ENCODE measurements at regions not wholly inside any gene's neighbourhood (a gene's known extent, or its start where the extent isn't known, plus 50 kb on each side); places are given as distances from the start of the nearest gene placed in this dataset.

DNA sequence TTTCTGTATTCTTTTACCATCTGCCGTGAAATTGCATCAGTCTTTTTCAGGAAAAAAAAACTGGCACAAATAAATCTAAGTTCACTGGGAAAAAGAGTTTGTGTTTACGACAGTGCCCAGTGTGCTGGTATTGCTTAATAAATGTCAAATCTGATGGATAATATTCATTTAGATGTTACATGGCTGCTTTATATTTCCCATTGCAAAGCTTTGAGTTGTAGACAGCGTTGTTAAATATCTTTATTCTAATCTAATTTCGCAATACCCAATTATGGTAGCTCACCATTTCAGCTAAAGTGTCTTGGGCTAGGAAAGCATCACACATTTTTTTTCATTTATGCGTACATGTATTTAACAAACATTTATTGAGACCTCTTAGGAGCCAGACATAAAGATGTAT lies 1994.5 kb upstream of the FLRT2 start:
- no peak for ATAC-seq
- no peaks in the 10 kb centered on the region for H3K27me3 ChIP-seq (ENCODE audit: insufficient read depth)
- no peak overlapping the region for H3K27ac Mint-ChIP-seq
- H3K36me3 Mint-ChIP-seq (ENCODE audit: low read depth): no peaks in the 10 kb centered on the region
- H3K4me1 ChIP-seq (ENCODE audit: insufficient read depth): no peaks in the 10 kb centered on the region
- TF ChIP-seq, protein P1, sequence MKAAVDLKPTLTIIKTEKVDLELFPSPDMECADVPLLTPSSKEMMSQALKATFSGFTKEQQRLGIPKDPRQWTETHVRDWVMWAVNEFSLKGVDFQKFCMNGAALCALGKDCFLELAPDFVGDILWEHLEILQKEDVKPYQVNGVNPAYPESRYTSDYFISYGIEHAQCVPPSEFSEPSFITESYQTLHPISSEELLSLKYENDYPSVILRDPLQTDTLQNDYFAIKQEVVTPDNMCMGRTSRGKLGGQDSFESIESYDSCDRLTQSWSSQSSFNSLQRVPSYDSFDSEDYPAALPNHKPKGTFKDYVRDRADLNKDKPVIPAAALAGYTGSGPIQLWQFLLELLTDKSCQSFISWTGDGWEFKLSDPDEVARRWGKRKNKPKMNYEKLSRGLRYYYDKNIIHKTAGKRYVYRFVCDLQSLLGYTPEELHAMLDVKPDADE (IDR thresholded peaks at IDR 0.05): no peak
- no peak for TF ChIP-seq EZH2phosphoT487 (IDR thresholded peaks at IDR 0.05; ENCODE audit: unreplicated experiment)
- TF ChIP-seq ZNF331 (CRISPR knock-in tag; IDR thresholded peaks at IDR 0.05; ENCODE audit: low read depth): no peak
- no peak for TF ChIP-seq CREB1 (CRISPR knock-in tag; IDR thresholded peaks at IDR 0.05; ENCODE audit: low read depth)
- no peaks in the 10 kb centered on the region for H3K4me1 Mint-ChIP-seq
- H4K20me1 ChIP-seq (replicated peaks; ENCODE audit: insufficient read depth): no peaks in the 10 kb centered on the region
- H3K4me2 ChIP-seq: no peak overlapping the region
- no peak overlapping the region for H3K27ac ChIP-seq (ENCODE audit: low read depth)
- H3K4me3 ChIP-seq: no peak overlapping the region
- H3K9me3 Mint-ChIP-seq: no peaks in the 10 kb centered on the region
- no peak overlapping the region for H2AFZ ChIP-seq
- H3F3A ChIP-seq (replicated peaks; ENCODE audit: low read depth): no peaks in the 10 kb centered on the region
- no peaks in the 10 kb centered on the region for H3K36me3 ChIP-seq (ENCODE audit: insufficient read depth)
- H3K4me3 Mint-ChIP-seq: no peak overlapping the region
- H3K79me2 ChIP-seq (replicated peaks; ENCODE audit: insufficient read depth): no peaks in the 10 kb centered on the region
- no peaks in the 10 kb centered on the region for H3K27me3 Mint-ChIP-seq (ENCODE audit: insufficient read depth, low read depth, poor library complexity)
- H3K9me2 ChIP-seq (ENCODE audit: insufficient read depth): no peaks in the 10 kb centered on the region
- no peak for DNase-seq (ENCODE audit: low spot score)

DNA sequence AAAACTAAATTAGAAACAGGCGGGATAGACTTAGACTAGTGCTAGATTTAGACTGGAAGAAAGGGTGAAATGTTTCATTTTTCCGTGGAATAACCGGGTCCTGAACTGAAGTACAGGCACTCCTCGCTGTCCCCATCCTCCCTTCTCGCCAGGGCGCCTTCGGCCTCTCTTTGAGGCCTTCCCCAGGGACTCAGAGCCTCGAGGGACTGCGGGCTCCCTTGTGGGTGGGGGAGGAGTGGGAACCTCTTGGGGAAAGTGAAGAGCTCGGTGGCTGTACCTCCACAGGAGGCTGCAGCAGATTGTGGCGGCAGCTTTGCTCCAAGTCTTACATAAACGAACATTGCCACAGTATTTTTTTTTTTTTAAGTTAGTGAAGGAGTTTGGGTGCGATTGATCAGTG lies 1988.8 kb upstream of the FLRT2 start:
- Mint-ChIP-seq H3K4me1 (no peaks in the 10 kb centered on the region), H3K9me3 (no peaks in the 10 kb centered on the region), H3K27ac (no peak overlapping the region), H3K4me3 (no peak overlapping the region), H3K36me3 (ENCODE audit: low read depth) (no peaks in the 10 kb centered on the region), H3K27me3 (ENCODE audit: insufficient read depth, low read depth, poor library complexity) (no peaks in the 10 kb centered on the region)
- Histone ChIP-seq H3K36me3 (ENCODE audit: insufficient read depth) (no peaks in the 10 kb centered on the region), H3K4me3 (no peak overlapping the region), H3K4me2 (no peak overlapping the region), H3K79me2 (replicated peaks; ENCODE audit: insufficient read depth) (no peaks in the 10 kb centered on the region), H3K9me2 (ENCODE audit: insufficient read depth) (no peaks in the 10 kb centered on the region), H2AFZ (no peak overlapping the region), H3K27ac (ENCODE audit: low read depth) (no peak overlapping the region), H3F3A (replicated peaks; ENCODE audit: low read depth) (no peaks in the 10 kb centered on the region), H4K20me1 (replicated peaks; ENCODE audit: insufficient read depth) (no peaks in the 10 kb centered on the region), H3K27me3 (ENCODE audit: insufficient read depth) (no peaks in the 10 kb centered on the region), H3K4me1 (ENCODE audit: insufficient read depth) (no peaks in the 10 kb centered on the region)
- no peak for ATAC-seq
- no peak for DNase-seq (ENCODE audit: low spot score)
- TF ChIP-seq, protein P2, sequence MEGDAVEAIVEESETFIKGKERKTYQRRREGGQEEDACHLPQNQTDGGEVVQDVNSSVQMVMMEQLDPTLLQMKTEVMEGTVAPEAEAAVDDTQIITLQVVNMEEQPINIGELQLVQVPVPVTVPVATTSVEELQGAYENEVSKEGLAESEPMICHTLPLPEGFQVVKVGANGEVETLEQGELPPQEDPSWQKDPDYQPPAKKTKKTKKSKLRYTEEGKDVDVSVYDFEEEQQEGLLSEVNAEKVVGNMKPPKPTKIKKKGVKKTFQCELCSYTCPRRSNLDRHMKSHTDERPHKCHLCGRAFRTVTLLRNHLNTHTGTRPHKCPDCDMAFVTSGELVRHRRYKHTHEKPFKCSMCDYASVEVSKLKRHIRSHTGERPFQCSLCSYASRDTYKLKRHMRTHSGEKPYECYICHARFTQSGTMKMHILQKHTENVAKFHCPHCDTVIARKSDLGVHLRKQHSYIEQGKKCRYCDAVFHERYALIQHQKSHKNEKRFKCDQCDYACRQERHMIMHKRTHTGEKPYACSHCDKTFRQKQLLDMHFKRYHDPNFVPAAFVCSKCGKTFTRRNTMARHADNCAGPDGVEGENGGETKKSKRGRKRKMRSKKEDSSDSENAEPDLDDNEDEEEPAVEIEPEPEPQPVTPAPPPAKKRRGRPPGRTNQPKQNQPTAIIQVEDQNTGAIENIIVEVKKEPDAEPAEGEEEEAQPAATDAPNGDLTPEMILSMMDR (conservative IDR thresholded peaks at IDR 0.05; ENCODE audit: low read depth in 2 of 2): no peak
- TF ChIP-seq EZH2 (IDR thresholded peaks at IDR 0.05; ENCODE audit: low read depth, unreplicated experiment): no peak
- TF ChIP-seq, protein P3, sequence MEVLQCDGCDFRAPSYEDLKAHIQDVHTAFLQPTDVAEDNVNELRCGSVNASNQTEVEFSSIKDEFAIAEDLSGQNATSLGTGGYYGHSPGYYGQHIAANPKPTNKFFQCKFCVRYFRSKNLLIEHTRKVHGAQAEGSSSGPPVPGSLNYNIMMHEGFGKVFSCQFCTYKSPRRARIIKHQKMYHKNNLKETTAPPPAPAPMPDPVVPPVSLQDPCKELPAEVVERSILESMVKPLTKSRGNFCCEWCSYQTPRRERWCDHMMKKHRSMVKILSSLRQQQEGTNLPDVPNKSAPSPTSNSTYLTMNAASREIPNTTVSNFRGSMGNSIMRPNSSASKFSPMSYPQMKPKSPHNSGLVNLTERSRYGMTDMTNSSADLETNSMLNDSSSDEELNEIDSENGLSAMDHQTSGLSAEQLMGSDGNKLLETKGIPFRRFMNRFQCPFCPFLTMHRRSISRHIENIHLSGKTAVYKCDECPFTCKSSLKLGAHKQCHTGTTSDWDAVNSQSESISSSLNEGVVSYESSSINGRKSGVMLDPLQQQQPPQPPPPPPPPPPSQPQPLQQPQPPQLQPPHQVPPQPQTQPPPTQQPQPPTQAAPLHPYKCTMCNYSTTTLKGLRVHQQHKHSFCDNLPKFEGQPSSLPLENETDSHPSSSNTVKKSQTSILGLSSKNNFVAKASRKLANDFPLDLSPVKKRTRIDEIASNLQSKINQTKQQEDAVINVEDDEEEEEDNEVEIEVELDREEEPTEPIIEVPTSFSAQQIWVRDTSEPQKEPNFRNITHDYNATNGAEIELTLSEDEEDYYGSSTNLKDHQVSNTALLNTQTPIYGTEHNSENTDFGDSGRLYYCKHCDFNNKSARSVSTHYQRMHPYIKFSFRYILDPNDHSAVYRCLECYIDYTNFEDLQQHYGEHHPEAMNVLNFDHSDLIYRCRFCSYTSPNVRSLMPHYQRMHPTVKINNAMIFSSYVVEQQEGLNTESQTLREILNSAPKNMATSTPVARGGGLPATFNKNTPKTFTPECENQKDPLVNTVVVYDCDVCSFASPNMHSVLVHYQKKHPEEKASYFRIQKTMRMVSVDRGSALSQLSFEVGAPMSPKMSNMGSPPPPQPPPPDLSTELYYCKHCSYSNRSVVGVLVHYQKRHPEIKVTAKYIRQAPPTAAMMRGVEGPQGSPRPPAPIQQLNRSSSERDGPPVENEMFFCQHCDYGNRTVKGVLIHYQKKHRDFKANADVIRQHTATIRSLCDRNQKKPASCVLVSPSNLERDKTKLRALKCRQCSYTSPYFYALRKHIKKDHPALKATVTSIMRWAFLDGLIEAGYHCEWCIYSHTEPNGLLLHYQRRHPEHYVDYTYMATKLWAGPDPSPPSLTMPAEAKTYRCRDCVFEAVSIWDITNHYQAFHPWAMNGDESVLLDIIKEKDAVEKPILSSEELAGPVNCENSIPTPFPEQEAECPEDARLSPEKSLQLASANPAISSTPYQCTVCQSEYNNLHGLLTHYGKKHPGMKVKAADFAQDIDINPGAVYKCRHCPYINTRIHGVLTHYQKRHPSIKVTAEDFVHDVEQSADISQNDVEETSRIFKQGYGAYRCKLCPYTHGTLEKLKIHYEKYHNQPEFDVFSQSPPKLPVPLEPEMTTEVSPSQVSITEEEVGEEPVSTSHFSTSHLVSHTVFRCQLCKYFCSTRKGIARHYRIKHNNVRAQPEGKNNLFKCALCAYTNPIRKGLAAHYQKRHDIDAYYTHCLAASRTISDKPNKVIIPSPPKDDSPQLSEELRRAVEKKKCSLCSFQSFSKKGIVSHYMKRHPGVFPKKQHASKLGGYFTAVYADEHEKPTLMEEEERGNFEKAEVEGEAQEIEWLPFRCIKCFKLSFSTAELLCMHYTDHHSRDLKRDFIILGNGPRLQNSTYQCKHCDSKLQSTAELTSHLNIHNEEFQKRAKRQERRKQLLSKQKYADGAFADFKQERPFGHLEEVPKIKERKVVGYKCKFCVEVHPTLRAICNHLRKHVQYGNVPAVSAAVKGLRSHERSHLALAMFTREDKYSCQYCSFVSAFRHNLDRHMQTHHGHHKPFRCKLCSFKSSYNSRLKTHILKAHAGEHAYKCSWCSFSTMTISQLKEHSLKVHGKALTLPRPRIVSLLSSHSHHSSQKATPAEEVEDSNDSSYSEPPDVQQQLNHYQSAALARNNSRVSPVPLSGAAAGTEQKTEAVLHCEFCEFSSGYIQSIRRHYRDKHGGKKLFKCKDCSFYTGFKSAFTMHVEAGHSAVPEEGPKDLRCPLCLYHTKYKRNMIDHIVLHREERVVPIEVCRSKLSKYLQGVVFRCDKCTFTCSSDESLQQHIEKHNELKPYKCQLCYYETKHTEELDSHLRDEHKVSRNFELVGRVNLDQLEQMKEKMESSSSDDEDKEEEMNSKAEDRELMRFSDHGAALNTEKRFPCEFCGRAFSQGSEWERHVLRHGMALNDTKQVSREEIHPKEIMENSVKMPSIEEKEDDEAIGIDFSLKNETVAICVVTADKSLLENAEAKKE (CRISPR knock-in tag; IDR thresholded peaks at IDR 0.05): no peak
- TF ChIP-seq NANOG (IDR thresholded peaks at IDR 0.05; ENCODE audit: borderline replicate concordance): no peak
- TF ChIP-seq EZH2phosphoT487 (IDR thresholded peaks at IDR 0.05; ENCODE audit: unreplicated experiment): no peak
- TF ChIP-seq, protein P1 (IDR thresholded peaks at IDR 0.05): no peak
- no peak for TF ChIP-seq CREB1 (CRISPR knock-in tag; IDR thresholded peaks at IDR 0.05; ENCODE audit: low read depth)
- TF ChIP-seq ZNF331 (CRISPR knock-in tag; IDR thresholded peaks at IDR 0.05; ENCODE audit: low read depth): no peak

Data from GM23338 (cell line).